T-helper 1 cell treated with Interleukin-12 subunit alpha and Interleukin-12 subunit beta and Interleukin-4 antibody, amounts not matched to agents 30 ng/mL and 1 ng/mL, for 36 hours (primary cell): ENCODE measurements at regions not wholly inside any gene's neighbourhood (a gene's known extent, or its start where the extent isn't known, plus 50 kb on each side); places are given as distances from the start of the nearest gene placed in this dataset.

Experiments
- intact Hi-C: fragments of 100-400 bp; cut with micrococcal nuclease; formaldehyde crosslinking; loops from one replicate; pipeline ENCODE4 v1.15.1; 2024

GRCh38 chr14:97813556-97813955 lies 1016.4 kb downstream of the VRK1 start:
- intact Hi-C loops: no loop called here

GRCh38 chr14:97820781-97821180 lies 1023.6 kb downstream of the VRK1 start:
- intact Hi-C loops: no loop called here

GRCh38 chr14:97824218-97824617 lies 1027.0 kb downstream of the VRK1 start:
- intact Hi-C loops: no loop called here

- intact Hi-C loops: no loop called here
Measured at GRCh38 chr14:97827746-97828145, 1030.6 kb downstream of the VRK1 start.

GRCh38 chr14:97832776-97833175 lies 1035.6 kb downstream of the VRK1 start:
- intact Hi-C loops: no loop called here

- intact Hi-C loops: no loop called here
Measured at GRCh38 chr14:97838986-97839385, 1041.8 kb downstream of the VRK1 start.

GRCh38 chr14:97840159-97840558 lies 1043.0 kb downstream of the VRK1 start:
- intact Hi-C loops: no loop called here

- intact Hi-C loops: no loop called here
Measured at GRCh38 chr14:97841762-97842161, 1044.6 kb downstream of the VRK1 start.

GRCh38 chr14:97843066-97843465 lies 1045.9 kb downstream of the VRK1 start:
- intact Hi-C loops: no loop called here

GRCh38 chr14:97844042-97844441 lies 1046.9 kb downstream of the VRK1 start:
- intact Hi-C loops: no loop called here

GRCh38 chr14:97846156-97846555 lies 1049.0 kb downstream of the VRK1 start:
- intact Hi-C loops: no loop called here

GRCh38 chr14:97848317-97848980 lies 1051.3 kb downstream of the VRK1 start:
- intact Hi-C loops: no loop called here

- intact Hi-C loops: no loop called here
Measured at GRCh38 chr14:97850466-97850865, 1053.3 kb downstream of the VRK1 start.

GRCh38 chr14:97850886-97851285 lies 1053.7 kb downstream of the VRK1 start:
- intact Hi-C loops: no loop called here

- intact Hi-C loops: no loop called here
Measured at GRCh38 chr14:97851428-97851995, 1054.3 kb downstream of the VRK1 start.

- intact Hi-C loops: no loop called here
Measured at GRCh38 chr14:97854918-97855317, 1057.7 kb downstream of the VRK1 start.

- intact Hi-C loops: no loop called here
Measured at GRCh38 chr14:97866195-97866594, 1069.0 kb downstream of the VRK1 start.

- intact Hi-C loops: no loop called here
Measured at GRCh38 chr14:97866664-97867063, 1069.5 kb downstream of the VRK1 start.

- intact Hi-C loops: no loop called here
Measured at GRCh38 chr14:97873291-97873690, 1076.1 kb downstream of the VRK1 start.

- intact Hi-C loops: no loop called here
Measured at GRCh38 chr14:97874394-97874793, 1077.2 kb downstream of the VRK1 start.

- intact Hi-C loops: no loop called here
Measured at GRCh38 chr14:97878206-97878605, 1081.0 kb downstream of the VRK1 start.

GRCh38 chr14:97878727-97879126 lies 1081.5 kb downstream of the VRK1 start:
- intact Hi-C loops: no loop called here

- intact Hi-C loops: no loop called here
Measured at GRCh38 chr14:97887690-97888089, 1090.5 kb downstream of the VRK1 start.
